HCT116 (cell line): ENCODE measurements at regions not wholly inside any gene's neighbourhood (a gene's known extent, or its start where the extent isn't known, plus 50 kb on each side); places are given as distances from the start of the nearest gene placed in this dataset.

Experiments used
- CEBPB ChIP-seq: IDR thresholded peaks from 2 replicates; pipeline ENCODE4 v1.6.1; 2012; ENCODE audit warnings: low read depth
- CTCF ChIP-seq, 3 experiments: fragments of 200-600 bp in 1 of 3; sonication (generic) in 1 of 3; IDR thresholded peaks in 2 of 3; conservative IDR thresholded peaks in 1 of 3; 2 replicates each; pipeline ENCODE4 v1.5.1; 2012 to 2017; ENCODE audit warnings: low read depth in 2 of 3, low read length in 2 of 3, antibody characterized with exemption in 1 of 3, borderline replicate concordance in 1 of 3, control low read depth in 1 of 3, mild to moderate bottlenecking in 1 of 3, mixed read lengths in 1 of 3, mixed run types in 1 of 3, moderate library complexity in 1 of 3; ENCODE audit not compliant: insufficient read depth in 1 of 3
- EZH2 ChIP-seq: fragments of 200-600 bp; sonication (generic); IDR thresholded peaks from 2 replicates; pipeline ENCODE4 v1.6.1; 2017; ENCODE audit warnings: antibody characterized with exemption, mixed run types
- EZH2phosphoT487 ChIP-seq: fragments of 200-600 bp; IDR thresholded peaks from 2 replicates; pipeline ENCODE4 v1.6.1; 2018; ENCODE audit warnings: antibody characterized with exemption, borderline replicate concordance
- POLR2A ChIP-seq: IDR thresholded peaks from 2 replicates; pipeline ENCODE4 v1.7.0; 2011; ENCODE audit warnings: borderline replicate concordance; ENCODE audit not compliant: insufficient read depth, insufficient read length; ENCODE audit errors: extremely low read depth
- YY1 ChIP-seq: IDR thresholded peaks from 2 replicates; pipeline ENCODE4 v1.6.1; 2011; ENCODE audit warnings: low read length, low read depth, moderate library complexity, mild to moderate bottlenecking; ENCODE audit not compliant: insufficient replicate concordance; ENCODE audit errors: extremely low read depth

DNA sequence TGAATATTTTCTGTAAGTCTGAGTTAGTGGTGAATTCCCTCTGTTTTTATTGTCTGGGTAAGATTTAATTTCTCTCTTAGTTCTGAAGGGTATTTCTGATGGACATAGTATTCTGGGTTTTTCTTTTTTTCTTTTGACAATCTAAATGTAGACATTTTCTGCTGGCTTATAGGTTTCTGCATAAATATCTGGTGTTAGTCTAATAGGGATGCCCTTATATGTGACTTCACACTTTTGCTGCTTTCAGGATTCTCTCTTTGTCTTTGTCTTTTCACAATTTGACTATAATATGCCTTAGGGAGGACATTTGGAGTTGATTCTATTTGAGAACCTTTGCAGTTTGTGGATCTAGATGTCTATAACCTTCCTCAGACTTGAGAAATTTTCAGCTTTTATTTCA is 667.2 kb downstream of the EPHA7 start:
- no peak for TF ChIP-seq EZH2phosphoT487
- TF ChIP-seq CTCF (IDR thresholded peaks at IDR 0.05 in 2 of 3, conservative IDR thresholded peaks at IDR 0.05 in 1 of 3; ENCODE audit: borderline replicate concordance in 1 of 3, insufficient read depth in 1 of 3, low read depth in 2 of 3, low read length in 2 of 3): no peak
- no peak for TF ChIP-seq CEBPB
- no peak for TF ChIP-seq POLR2A
- TF ChIP-seq YY1: no peak
- TF ChIP-seq EZH2: no peak
